SK-N-SH (cell line): ENCODE measurements at regions not wholly inside any gene's neighbourhood (a gene's known extent, or its start where the extent isn't known, plus 50 kb on each side); places are given as distances from the start of the nearest gene placed in this dataset.
A peak's percentile ranks its signal among the peaks of the same experiment; 100 is the strongest.

Experiments used
- CTCF ChIA-PET: fragments of 300-600, 350-600 bp; formaldehyde crosslinking; extraction: SDS; loops from one replicate; lab custom pipeline; 2021; lab: Yijun Ruan, JAX
- POLR2A ChIA-PET: fragments of 350-600 bp; sonication (Branson Sonifier 250); formaldehyde crosslinking; extraction: SDS; loops from one replicate; lab custom pipeline; 2020; ENCODE audit warnings: antibody characterized with exemption, inconsistent platforms; lab: Yijun Ruan, JAX
- DNase-seq: peaks from one replicate; pipeline ENCODE4 v3.0.0; 2012
- H2AFZ ChIP-seq: fragments of 200-600 bp; sonication (generic); 2 replicates; pipeline ENCODE4 v1.8.1; 2016; ENCODE audit warnings: antibody characterized with exemption, mild to moderate bottlenecking, low read depth
- H3F3A ChIP-seq: fragments of 200-600 bp; sonication (generic); replicated peaks from 2 replicates; pipeline ENCODE3; 2016; ENCODE audit warnings: antibody characterized with exemption, mild to moderate bottlenecking; ENCODE audit not compliant: insufficient read depth
- H3K27ac ChIP-seq, 2 experiments: fragments of 200-500 bp in 1 of 2; fragments of 200-600 bp in 1 of 2; sonication (Bioruptor generic) in 1 of 2; sonication (generic), shearing (Covaris generic) in 1 of 2; 2 replicates each; pipeline versions ENCODE4 v1.5.1 to v1.6.1; 2014 to 2016; ENCODE audit warnings: low read depth in 2 of 2, inconsistent platforms in 1 of 2, low read length in 1 of 2, mild to moderate bottlenecking in 1 of 2, mixed read lengths in 1 of 2
- H3K27me3 ChIP-seq: fragments of 200-600 bp; sonication (generic), shearing (Covaris generic); 2 replicates; pipeline ENCODE4 v1.6.1; 2016; ENCODE audit warnings: mixed run types; ENCODE audit not compliant: insufficient read depth
- H3K36me3 ChIP-seq, 2 experiments: fragments of 200-500 bp in 1 of 2; fragments of 200-600 bp in 1 of 2; sonication (Bioruptor generic) in 1 of 2; sonication (generic) in 1 of 2; replicated peaks in 1 of 2; 2 replicates each; pipeline versions ENCODE3 to v1.5.1; 2014 to 2016; ENCODE audit warnings: low read length in 1 of 2, mild to moderate bottlenecking in 1 of 2; ENCODE audit not compliant: insufficient read depth in 2 of 2, control insufficient read depth in 1 of 2
- H3K4me1 ChIP-seq, 2 experiments: fragments of 200-500 bp in 1 of 2; fragments of 200-600 bp in 1 of 2; sonication (Bioruptor generic) in 1 of 2; sonication (generic), shearing (Covaris generic) in 1 of 2; 2 replicates each; pipeline versions ENCODE4 v1.5.1 to v1.6.1; 2014 to 2016; ENCODE audit warnings: low read depth in 1 of 2, low read length in 1 of 2, mixed run types in 1 of 2; ENCODE audit not compliant: insufficient read depth in 2 of 2, control insufficient read depth in 1 of 2
- H3K4me2 ChIP-seq: fragments of 200-600 bp; sonication (generic), shearing (Covaris generic); 2 replicates; pipeline ENCODE4 v1.6.1; 2017; ENCODE audit warnings: mixed run types
- H3K4me3 ChIP-seq, 2 experiments: fragments of 200-500 bp in 1 of 2; fragments of 200-600 bp in 1 of 2; sonication (Bioruptor generic) in 1 of 2; sonication (generic), shearing (Covaris generic) in 1 of 2; 2 replicates each; pipeline versions ENCODE4 v1.5.1 to v1.8.1; 2014 to 2016; ENCODE audit warnings: low read depth in 2 of 2, inconsistent platforms in 1 of 2, low read length in 1 of 2, mild to moderate bottlenecking in 1 of 2, mixed read lengths in 1 of 2, moderate library complexity in 1 of 2
- H3K79me2 ChIP-seq: fragments of 200-600 bp; sonication (generic); 2 replicates; pipeline ENCODE4 v1.8.1; 2017; ENCODE audit warnings: mild to moderate bottlenecking; ENCODE audit not compliant: insufficient read depth
- H3K9ac ChIP-seq: fragments of 200-600 bp; sonication (generic); 2 replicates; pipeline ENCODE4 v1.6.1; 2017; ENCODE audit warnings: mixed run types
- H3K9me2 ChIP-seq: fragments of 200-600 bp; sonication (generic); 2 replicates; pipeline ENCODE4 v1.6.1; 2017; ENCODE audit warnings: mixed run types
- H3K9me3 ChIP-seq: fragments of 200-600 bp; sonication (generic); 2 replicates; pipeline ENCODE4 v1.6.1; 2017; ENCODE audit warnings: mixed run types, mild to moderate bottlenecking, moderate library complexity
- H4K20me1 ChIP-seq: fragments of 200-600 bp; sonication (generic); 2 replicates; pipeline ENCODE4 v1.6.1; 2017; ENCODE audit warnings: mild to moderate bottlenecking, mixed run types; ENCODE audit not compliant: insufficient read depth
- CHD2 ChIP-seq: fragments of 150-350 bp; IDR thresholded peaks from 2 replicates; pipeline ENCODE4 v1.6.1; 2018; ENCODE audit warnings: low read length; ENCODE audit not compliant: partially characterized antibody
- CTCF ChIP-seq: fragments of 200-600 bp; sonication (generic); IDR thresholded peaks from 2 replicates; pipeline ENCODE4 v1.6.1; 2017; ENCODE audit warnings: antibody characterized with exemption, mild to moderate bottlenecking, moderate library complexity
- EP300 ChIP-seq, 2 experiments: IDR thresholded peaks; 2 replicates each; pipeline versions ENCODE4 v1.4.0 to v1.6.1; 2012; ENCODE audit warnings: borderline replicate concordance in 1 of 2, low read depth in 1 of 2, low read length in 1 of 2
- FOSL2 ChIP-seq: IDR thresholded peaks from 2 replicates; pipeline ENCODE4 v1.4.0; 2012; ENCODE audit warnings: low read depth, mild to moderate bottlenecking, moderate library complexity, borderline replicate concordance
- GATA2 ChIP-seq: sonication (generic); formaldehyde crosslinking; IDR thresholded peaks from 2 replicates; pipeline ENCODE4 v1.5.0; 2020; ENCODE audit warnings: mild to moderate bottlenecking, missing genetic modification reagents
- IRF3 ChIP-seq: fragments of 150-350 bp; IDR thresholded peaks from 2 replicates; pipeline ENCODE4 v1.6.1; 2016; ENCODE audit warnings: mild to moderate bottlenecking, low read depth, low read length
- RAD21 ChIP-seq: IDR thresholded peaks from 2 replicates; pipeline ENCODE4 v1.6.1; 2012; ENCODE audit warnings: mild to moderate bottlenecking, low read length
- RFX5 ChIP-seq: IDR thresholded peaks from 2 replicates; pipeline ENCODE4 v1.6.1; 2012; ENCODE audit warnings: mild to moderate bottlenecking, improper control_type of control experiment, low read length
- SIN3A ChIP-seq: IDR thresholded peaks from 2 replicates; pipeline ENCODE4 v1.6.1; 2012; ENCODE audit warnings: low read depth, mild to moderate bottlenecking, low read length, moderate library complexity, borderline replicate concordance
- TCF12 ChIP-seq: IDR thresholded peaks from 2 replicates; pipeline ENCODE4 v1.4.0; 2012
- USF2 ChIP-seq: fragments of 150-350 bp; IDR thresholded peaks from 2 replicates; pipeline ENCODE4 v1.6.1; 2017; ENCODE audit warnings: antibody characterized with exemption, low read length, low read depth, borderline replicate concordance
- YY1 ChIP-seq: IDR thresholded peaks from 2 replicates; pipeline ENCODE4 v1.4.0; 2012; ENCODE audit warnings: low read depth, mild to moderate bottlenecking
- WGBS: methylation state at CpG from one replicate; pipeline ENCODE4 v1.1.6; 2017; ENCODE audit warnings: low lambda C conversion rate; 5-methylcytosine and 5-hydroxymethylcytosine counted together

- TF ChIP-seq SIN3A = no peak
- TF ChIP-seq, all 33 proteins: peak for 0
Measured at GRCh38 chr1:90621986-90622385, 95.1 kb downstream of the BARHL2 start (continued).

- Histone ChIP-seq H2AFZ (no peak overlapping the region), H3K36me3 (no peaks in the 10 kb centered on the region), H3K4me2 (no peak overlapping the region), H3F3A (no peaks in the 10 kb centered on the region), H3K9ac (no peak overlapping the region)
- TF ChIP-seq CHD2 (no peak), YY1 (no peak), FOSL2 (no peak), RFX5 (no peak), GATA2 (no peak), EP300 (IDR thresholded peaks at IDR 0.05; ENCODE audit: borderline replicate concordance in 1 of 2, low read depth in 1 of 2, low read length in 1 of 2) (no peak), CTCF (peak; percentile 40), IRF3 (no peak), USF2 (no peak), TCF12 (no peak), SIN3A (no peak), RAD21 (peak; percentile 12; the same call in 1 of the 2 replicates)
- TF ChIP-seq, all 33 proteins: peak for 2
- no peaks in the 10 kb centered on the region for H3K9me2 ChIP-seq
- H3K4me3 ChIP-seq = no peak overlapping the region; a peak in 1 of 4 replicates
- ChIA-PET CTCF (interaction anchor here (0.7 to 1.4 kb wide), 3 partner anchors 10 to 33 kb away, joined by 3 to 4 read pairs (median 3); no protein-coding TSS in a partner anchor), POLR2A (no interaction called here)
- no peaks in the 10 kb centered on the region for H4K20me1 ChIP-seq
- WGBS = 0% methylated on average over 4 of the region's 4 CpGs
- no peaks in the 10 kb centered on the region; the same call in 1 of the 2 replicates for H3K27me3 ChIP-seq
- no peaks in the 10 kb centered on the region for H3K79me2 ChIP-seq
- no peaks in the 10 kb centered on the region for H3K9me3 ChIP-seq
- H3K27ac ChIP-seq = no peak overlapping the region
- peak; percentile 8 for DNase-seq
- peaks cover 0 to 20% of the 10 kb centered on the region in 2 experiments; a peak in 1 of 4 replicates for H3K4me1 ChIP-seq
Measured at GRCh38 chr1:90616395-90616794, 100.7 kb downstream of the BARHL2 start.
